Heart left ventricle (tissue), 13 donors: ENCODE measurements at regions not wholly inside any gene's neighbourhood (a gene's known extent, or its start where the extent isn't known, plus 50 kb on each side); places are given as distances from the start of the nearest gene placed in this dataset.

Source experiments
- POLR2A ChIP-seq, 2 donors: fragments of 450-650 bp; IDR thresholded peaks; one replicate each; pipeline ENCODE4 v1.6.1; 2017; ENCODE audit warnings: antibody characterized with exemption in 2 of 2, mild to moderate bottlenecking in 2 of 2, moderate library complexity in 2 of 2
- TF ChIP-seq, protein P1 (sequence below), 12 donors: fragments of 200-600 bp; sonication (generic) in 4 of 12; IDR thresholded peaks; one replicate each; pipeline versions ENCODE4 v1.5.0 to v1.8.0; 2018 to 2022; ENCODE audit warnings: antibody characterized with exemption in 12 of 12, mild to moderate bottlenecking in 5 of 12
- donor health status: ischemic (EF 13 %, LVEDD 7.1; RV severe dilation, severe dysfunction).
- donor health status: DM: no; HTN: yes; CAD: no.
- donor health status: DM: no; HTN: no; CAD: no.
- donor health status: ischemic (EF 25% LVEDD 6.9; RV normal size, moderate dysfunction).
- donor health status: ischemic (EF 25% LVEDD 5.7; RV mildly dilated, moderate dysfunction).
- donor health status: ischemic (EF 35%, LVEDD 5.7; RV mildly dilated, moderate dysfunction).
- donor health status: nonischemic (EF 11% LVEDD 7.7; RV severe dilation, severe dysfunction).
- donor health status: DM: yes; HTN: yes; CAD: no.
- donor health status: PGD.
- donor health status: ischemic (EF 29% LVEDD 5.4; RV normal size, mild dysfunction).
- donor health status: nonischemic (EF 23%, LVEDD 6.1; RV moderate dilation, normal function).

DNA sequence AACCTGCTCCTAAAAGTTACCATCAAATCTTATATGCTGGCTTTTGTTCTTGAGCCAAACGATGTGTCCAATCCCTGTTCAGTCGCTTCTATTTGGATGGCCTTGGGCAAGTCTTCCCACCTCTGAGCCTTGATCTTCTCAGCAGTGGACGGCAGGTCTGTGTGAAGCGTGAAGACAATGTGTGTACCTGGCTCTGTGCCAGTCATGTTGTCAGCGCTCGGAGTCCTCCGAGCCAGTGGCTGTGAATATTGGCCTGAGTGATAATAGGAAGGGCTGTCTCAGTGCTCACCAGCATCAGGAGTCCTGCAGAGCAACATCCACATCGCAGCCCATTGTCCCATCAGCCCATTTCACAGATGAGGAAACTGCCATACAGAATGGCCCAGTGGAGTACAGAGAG is 219.0 kb downstream of the CDC5L start:
- TF ChIP-seq, protein P1, sequence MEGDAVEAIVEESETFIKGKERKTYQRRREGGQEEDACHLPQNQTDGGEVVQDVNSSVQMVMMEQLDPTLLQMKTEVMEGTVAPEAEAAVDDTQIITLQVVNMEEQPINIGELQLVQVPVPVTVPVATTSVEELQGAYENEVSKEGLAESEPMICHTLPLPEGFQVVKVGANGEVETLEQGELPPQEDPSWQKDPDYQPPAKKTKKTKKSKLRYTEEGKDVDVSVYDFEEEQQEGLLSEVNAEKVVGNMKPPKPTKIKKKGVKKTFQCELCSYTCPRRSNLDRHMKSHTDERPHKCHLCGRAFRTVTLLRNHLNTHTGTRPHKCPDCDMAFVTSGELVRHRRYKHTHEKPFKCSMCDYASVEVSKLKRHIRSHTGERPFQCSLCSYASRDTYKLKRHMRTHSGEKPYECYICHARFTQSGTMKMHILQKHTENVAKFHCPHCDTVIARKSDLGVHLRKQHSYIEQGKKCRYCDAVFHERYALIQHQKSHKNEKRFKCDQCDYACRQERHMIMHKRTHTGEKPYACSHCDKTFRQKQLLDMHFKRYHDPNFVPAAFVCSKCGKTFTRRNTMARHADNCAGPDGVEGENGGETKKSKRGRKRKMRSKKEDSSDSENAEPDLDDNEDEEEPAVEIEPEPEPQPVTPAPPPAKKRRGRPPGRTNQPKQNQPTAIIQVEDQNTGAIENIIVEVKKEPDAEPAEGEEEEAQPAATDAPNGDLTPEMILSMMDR (IDR thresholded peaks at IDR 0.05): no peak
- TF ChIP-seq POLR2A (IDR thresholded peaks at IDR 0.05): no peak
